ENCODE measurements at regions not wholly inside any gene's neighbourhood (a gene's known extent, or its start where the extent isn't known, plus 50 kb on each side); places are given as distances from the start of the nearest gene placed in this dataset.

DNA sequence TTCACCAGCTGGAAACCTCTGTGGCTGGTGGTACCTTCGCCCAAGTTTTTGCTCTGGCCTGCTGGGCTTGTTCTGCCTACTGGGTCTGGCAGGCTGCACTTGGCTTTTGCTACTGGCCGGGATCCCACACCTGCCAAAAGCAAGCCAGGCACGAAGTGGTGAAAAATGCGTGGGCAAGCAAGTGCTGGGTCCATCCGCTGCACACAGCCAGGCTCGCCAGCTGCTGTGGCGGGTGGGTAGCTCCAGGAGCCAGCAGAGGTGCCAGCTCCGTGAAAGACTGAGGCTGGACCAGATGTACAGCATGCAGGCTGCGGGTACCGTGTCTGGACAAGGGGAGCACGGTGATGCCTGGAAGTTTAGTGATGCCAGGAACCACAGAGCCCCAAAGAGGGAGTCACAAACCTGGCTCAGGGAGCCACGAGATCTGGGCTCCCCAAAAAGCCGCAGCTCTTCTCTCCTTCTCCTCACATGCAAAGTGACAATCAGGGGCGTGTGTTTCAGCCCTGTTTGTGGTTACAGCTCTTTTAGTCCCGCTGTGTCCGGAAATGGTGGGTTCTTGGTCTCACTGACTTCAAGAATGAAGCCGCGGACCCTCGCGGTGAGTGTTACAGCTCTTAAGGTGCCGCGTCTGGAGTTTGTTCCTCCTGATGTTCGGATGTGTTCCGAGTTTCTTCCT is 1455.6 kb upstream of the GBE1 start:
- TF ChIP-seq EGR1 (IDR thresholded peaks at IDR 0.05): no peak
- no peak for TF ChIP-seq FOXM1 (IDR thresholded peaks at IDR 0.05; ENCODE audit: borderline replicate concordance, low read depth)
- TF ChIP-seq NFIC (IDR thresholded peaks at IDR 0.05): no peak
- no peak for TF ChIP-seq EP300 (IDR thresholded peaks at IDR 0.05; ENCODE audit: borderline replicate concordance)
- no peak for TF ChIP-seq TAF1 (IDR thresholded peaks at IDR 0.05; ENCODE audit: low read depth)
- no peak for TF ChIP-seq RAD21 (IDR thresholded peaks at IDR 0.05; ENCODE audit: low read depth)
- TF ChIP-seq CEBPB (IDR thresholded peaks at IDR 0.05): no peak
- TF ChIP-seq YY1 (IDR thresholded peaks at IDR 0.05; ENCODE audit: low read depth): no peak
- TF ChIP-seq, protein P1, sequence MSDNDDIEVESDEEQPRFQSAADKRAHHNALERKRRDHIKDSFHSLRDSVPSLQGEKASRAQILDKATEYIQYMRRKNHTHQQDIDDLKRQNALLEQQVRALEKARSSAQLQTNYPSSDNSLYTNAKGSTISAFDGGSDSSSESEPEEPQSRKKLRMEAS (IDR thresholded peaks at IDR 0.05): no peak
- TF ChIP-seq, protein P2, sequence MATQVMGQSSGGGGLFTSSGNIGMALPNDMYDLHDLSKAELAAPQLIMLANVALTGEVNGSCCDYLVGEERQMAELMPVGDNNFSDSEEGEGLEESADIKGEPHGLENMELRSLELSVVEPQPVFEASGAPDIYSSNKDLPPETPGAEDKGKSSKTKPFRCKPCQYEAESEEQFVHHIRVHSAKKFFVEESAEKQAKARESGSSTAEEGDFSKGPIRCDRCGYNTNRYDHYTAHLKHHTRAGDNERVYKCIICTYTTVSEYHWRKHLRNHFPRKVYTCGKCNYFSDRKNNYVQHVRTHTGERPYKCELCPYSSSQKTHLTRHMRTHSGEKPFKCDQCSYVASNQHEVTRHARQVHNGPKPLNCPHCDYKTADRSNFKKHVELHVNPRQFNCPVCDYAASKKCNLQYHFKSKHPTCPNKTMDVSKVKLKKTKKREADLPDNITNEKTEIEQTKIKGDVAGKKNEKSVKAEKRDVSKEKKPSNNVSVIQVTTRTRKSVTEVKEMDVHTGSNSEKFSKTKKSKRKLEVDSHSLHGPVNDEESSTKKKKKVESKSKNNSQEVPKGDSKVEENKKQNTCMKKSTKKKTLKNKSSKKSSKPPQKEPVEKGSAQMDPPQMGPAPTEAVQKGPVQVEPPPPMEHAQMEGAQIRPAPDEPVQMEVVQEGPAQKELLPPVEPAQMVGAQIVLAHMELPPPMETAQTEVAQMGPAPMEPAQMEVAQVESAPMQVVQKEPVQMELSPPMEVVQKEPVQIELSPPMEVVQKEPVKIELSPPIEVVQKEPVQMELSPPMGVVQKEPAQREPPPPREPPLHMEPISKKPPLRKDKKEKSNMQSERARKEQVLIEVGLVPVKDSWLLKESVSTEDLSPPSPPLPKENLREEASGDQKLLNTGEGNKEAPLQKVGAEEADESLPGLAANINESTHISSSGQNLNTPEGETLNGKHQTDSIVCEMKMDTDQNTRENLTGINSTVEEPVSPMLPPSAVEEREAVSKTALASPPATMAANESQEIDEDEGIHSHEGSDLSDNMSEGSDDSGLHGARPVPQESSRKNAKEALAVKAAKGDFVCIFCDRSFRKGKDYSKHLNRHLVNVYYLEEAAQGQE (IDR thresholded peaks at IDR 0.05; ENCODE audit: low read depth): no peak
- TF ChIP-seq TEAD4 (IDR thresholded peaks at IDR 0.05): no peak
- no peak for TF ChIP-seq TCF12 (IDR thresholded peaks at IDR 0.05; ENCODE audit: low read depth)
